ENCODE measurements at regions not wholly inside any gene's neighbourhood (a gene's known extent, or its start where the extent isn't known, plus 50 kb on each side); places are given as distances from the start of the nearest gene placed in this dataset.
"Not testable (repeated sequence)": the region's sequence is repeated elsewhere in the genome, so short reads cannot be mapped to it uniquely, and the experiment has no call there.

GRCh38 chr9:85199866-85200495 lies 530.5 kb downstream of the NTRK2 start:
- DNase-seq, result no peak

GRCh38 chr9:85192750-85193149 lies 523.2 kb downstream of the NTRK2 start:
- no peak for DNase-seq

GRCh38 chr9:85186218-85186585 lies 516.7 kb downstream of the NTRK2 start:
- no peak for DNase-seq

- DNase-seq, result no peak
These were observed 516.1 kb downstream of the NTRK2 start for GRCh38 chr9:85185486-85186217.

- DNase-seq, result no peak
These were observed 512.9 kb downstream of the NTRK2 start for GRCh38 chr9:85182383-85182782.

GRCh38 chr9:85178474-85178873 lies 508.9 kb downstream of the NTRK2 start:
- DNase-seq, result no peak

- no peak for DNase-seq
These were observed 504.4 kb downstream of the NTRK2 start for GRCh38 chr9:85173967-85174366.

- DNase-seq, result no peak
These were observed 502.8 kb downstream of the NTRK2 start for GRCh38 chr9:85172001-85172978.

GRCh38 chr9:85171163-85171562 lies 501.6 kb downstream of the NTRK2 start:
- no peak for DNase-seq

- DNase-seq, result no peak
These were observed 498.9 kb downstream of the NTRK2 start for GRCh38 chr9:85168412-85168811.

- no peak for DNase-seq
These were observed 497.6 kb downstream of the NTRK2 start for GRCh38 chr9:85167146-85167545.

- no peak for DNase-seq
These were observed 494.3 kb downstream of the NTRK2 start for GRCh38 chr9:85163825-85164224.

GRCh38 chr9:85163415-85163814 lies 493.9 kb downstream of the NTRK2 start:
- DNase-seq, result no peak

GRCh38 chr9:85162822-85163221 lies 493.3 kb downstream of the NTRK2 start:
- DNase-seq, result no peak

GRCh38 chr9:85160944-85161343 lies 491.4 kb downstream of the NTRK2 start:
- DNase-seq, result not testable (repeated sequence)

- no peak for DNase-seq
These were observed 489.0 kb downstream of the NTRK2 start for GRCh38 chr9:85158512-85158911.

- DNase-seq, result no peak
These were observed 488.2 kb downstream of the NTRK2 start for GRCh38 chr9:85157772-85158171.

GRCh38 chr9:85156652-85157051 lies 487.1 kb downstream of the NTRK2 start:
- DNase-seq, result no peak

GRCh38 chr9:85155352-85155751 lies 485.8 kb downstream of the NTRK2 start:
- DNase-seq, result no peak

GRCh38 chr9:85151741-85152140 lies 482.2 kb downstream of the NTRK2 start:
- DNase-seq, result no peak

GRCh38 chr9:85151162-85151561 lies 481.6 kb downstream of the NTRK2 start:
- no peak for DNase-seq

- DNase-seq, result no peak
These were observed 477.6 kb downstream of the NTRK2 start for GRCh38 chr9:85147046-85147640.

- DNase-seq, result no peak
These were observed 473.4 kb downstream of the NTRK2 start for GRCh38 chr9:85142968-85143367.
